HCT116 (cell line): ENCODE measurements at regions not wholly inside any gene's neighbourhood (a gene's known extent, or its start where the extent isn't known, plus 50 kb on each side); places are given as distances from the start of the nearest gene placed in this dataset.

Experiments used
- EGR1 ChIP-seq: IDR thresholded peaks from 2 replicates; pipeline ENCODE4 v1.6.1; 2012; ENCODE audit warnings: low read depth
- EZH2 ChIP-seq: fragments of 200-600 bp; sonication (generic); IDR thresholded peaks from 2 replicates; pipeline ENCODE4 v1.6.1; 2017; ENCODE audit warnings: antibody characterized with exemption, mixed run types
- POLR2A ChIP-seq: IDR thresholded peaks from 2 replicates; pipeline ENCODE4 v1.7.0; 2011; ENCODE audit warnings: borderline replicate concordance; ENCODE audit not compliant: insufficient read depth, insufficient read length; ENCODE audit errors: extremely low read depth
- RAD21 ChIP-seq: IDR thresholded peaks from 2 replicates; pipeline ENCODE4 v1.6.1; 2012; ENCODE audit warnings: low read depth, mild to moderate bottlenecking
- TF ChIP-seq, protein P1 (sequence below), 3 experiments: fragments of 200-600 bp in 1 of 3; sonication (generic) in 1 of 3; IDR thresholded peaks in 2 of 3; conservative IDR thresholded peaks in 1 of 3; 2 replicates each; pipeline ENCODE4 v1.5.1; 2012 to 2017; ENCODE audit warnings: low read depth in 2 of 3, low read length in 2 of 3, antibody characterized with exemption in 1 of 3, borderline replicate concordance in 1 of 3, control low read depth in 1 of 3, mild to moderate bottlenecking in 1 of 3, mixed read lengths in 1 of 3, mixed run types in 1 of 3, moderate library complexity in 1 of 3; ENCODE audit not compliant: insufficient read depth in 1 of 3
- TF ChIP-seq, protein P2 (sequence below): IDR thresholded peaks from 2 replicates; pipeline ENCODE4 v1.6.1; 2012
- TF ChIP-seq, protein P3 (sequence below): IDR thresholded peaks from 2 replicates; pipeline ENCODE4 v1.6.1; 2011; ENCODE audit warnings: mild to moderate bottlenecking, low read length, moderate library complexity; ENCODE audit not compliant: insufficient replicate concordance; ENCODE audit errors: extremely low read depth

DNA sequence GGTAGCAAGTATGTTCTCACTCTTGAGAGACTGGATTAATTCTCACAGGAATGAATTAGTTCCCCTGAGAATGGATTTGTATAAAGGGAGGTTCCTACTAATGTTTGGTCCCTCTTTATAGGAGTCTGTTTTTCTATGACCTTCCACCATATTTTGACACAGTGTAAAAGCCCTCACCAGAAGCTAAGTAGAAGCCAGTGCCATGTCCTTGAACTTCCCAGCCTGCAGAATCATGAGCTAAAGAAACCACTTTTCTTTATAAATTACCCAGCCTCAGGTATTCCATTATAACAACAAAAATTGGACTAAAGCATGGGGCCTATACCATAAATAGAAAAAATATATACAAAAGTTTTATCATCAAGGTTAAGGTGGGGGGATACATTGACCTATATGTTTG is 227.9 kb upstream of the DTNA start:
- no peak for TF ChIP-seq POLR2A
- TF ChIP-seq, protein P1, sequence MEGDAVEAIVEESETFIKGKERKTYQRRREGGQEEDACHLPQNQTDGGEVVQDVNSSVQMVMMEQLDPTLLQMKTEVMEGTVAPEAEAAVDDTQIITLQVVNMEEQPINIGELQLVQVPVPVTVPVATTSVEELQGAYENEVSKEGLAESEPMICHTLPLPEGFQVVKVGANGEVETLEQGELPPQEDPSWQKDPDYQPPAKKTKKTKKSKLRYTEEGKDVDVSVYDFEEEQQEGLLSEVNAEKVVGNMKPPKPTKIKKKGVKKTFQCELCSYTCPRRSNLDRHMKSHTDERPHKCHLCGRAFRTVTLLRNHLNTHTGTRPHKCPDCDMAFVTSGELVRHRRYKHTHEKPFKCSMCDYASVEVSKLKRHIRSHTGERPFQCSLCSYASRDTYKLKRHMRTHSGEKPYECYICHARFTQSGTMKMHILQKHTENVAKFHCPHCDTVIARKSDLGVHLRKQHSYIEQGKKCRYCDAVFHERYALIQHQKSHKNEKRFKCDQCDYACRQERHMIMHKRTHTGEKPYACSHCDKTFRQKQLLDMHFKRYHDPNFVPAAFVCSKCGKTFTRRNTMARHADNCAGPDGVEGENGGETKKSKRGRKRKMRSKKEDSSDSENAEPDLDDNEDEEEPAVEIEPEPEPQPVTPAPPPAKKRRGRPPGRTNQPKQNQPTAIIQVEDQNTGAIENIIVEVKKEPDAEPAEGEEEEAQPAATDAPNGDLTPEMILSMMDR (IDR thresholded peaks at IDR 0.05 in 2 of 3, conservative IDR thresholded peaks at IDR 0.05 in 1 of 3; ENCODE audit: borderline replicate concordance in 1 of 3, insufficient read depth in 1 of 3, low read depth in 2 of 3, low read length in 2 of 3): no peak
- no peak for TF ChIP-seq RAD21
- no peak for TF ChIP-seq EGR1
- TF ChIP-seq, protein P2, sequence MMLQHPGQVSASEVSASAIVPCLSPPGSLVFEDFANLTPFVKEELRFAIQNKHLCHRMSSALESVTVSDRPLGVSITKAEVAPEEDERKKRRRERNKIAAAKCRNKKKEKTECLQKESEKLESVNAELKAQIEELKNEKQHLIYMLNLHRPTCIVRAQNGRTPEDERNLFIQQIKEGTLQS: no peak
- TF ChIP-seq, protein P3, sequence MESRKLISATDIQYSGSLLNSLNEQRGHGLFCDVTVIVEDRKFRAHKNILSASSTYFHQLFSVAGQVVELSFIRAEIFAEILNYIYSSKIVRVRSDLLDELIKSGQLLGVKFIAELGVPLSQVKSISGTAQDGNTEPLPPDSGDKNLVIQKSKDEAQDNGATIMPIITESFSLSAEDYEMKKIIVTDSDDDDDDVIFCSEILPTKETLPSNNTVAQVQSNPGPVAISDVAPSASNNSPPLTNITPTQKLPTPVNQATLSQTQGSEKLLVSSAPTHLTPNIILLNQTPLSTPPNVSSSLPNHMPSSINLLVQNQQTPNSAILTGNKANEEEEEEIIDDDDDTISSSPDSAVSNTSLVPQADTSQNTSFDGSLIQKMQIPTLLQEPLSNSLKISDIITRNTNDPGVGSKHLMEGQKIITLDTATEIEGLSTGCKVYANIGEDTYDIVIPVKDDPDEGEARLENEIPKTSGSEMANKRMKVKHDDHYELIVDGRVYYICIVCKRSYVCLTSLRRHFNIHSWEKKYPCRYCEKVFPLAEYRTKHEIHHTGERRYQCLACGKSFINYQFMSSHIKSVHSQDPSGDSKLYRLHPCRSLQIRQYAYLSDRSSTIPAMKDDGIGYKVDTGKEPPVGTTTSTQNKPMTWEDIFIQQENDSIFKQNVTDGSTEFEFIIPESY: no peak
- no peak for TF ChIP-seq EZH2
